ENCODE measurements at regions not wholly inside any gene's neighbourhood (a gene's known extent, or its start where the extent isn't known, plus 50 kb on each side); places are given as distances from the start of the nearest gene placed in this dataset.
"Not testable (repeated sequence)": the region's sequence is repeated elsewhere in the genome, so short reads cannot be mapped to it uniquely, and the experiment has no call there.

DNA sequence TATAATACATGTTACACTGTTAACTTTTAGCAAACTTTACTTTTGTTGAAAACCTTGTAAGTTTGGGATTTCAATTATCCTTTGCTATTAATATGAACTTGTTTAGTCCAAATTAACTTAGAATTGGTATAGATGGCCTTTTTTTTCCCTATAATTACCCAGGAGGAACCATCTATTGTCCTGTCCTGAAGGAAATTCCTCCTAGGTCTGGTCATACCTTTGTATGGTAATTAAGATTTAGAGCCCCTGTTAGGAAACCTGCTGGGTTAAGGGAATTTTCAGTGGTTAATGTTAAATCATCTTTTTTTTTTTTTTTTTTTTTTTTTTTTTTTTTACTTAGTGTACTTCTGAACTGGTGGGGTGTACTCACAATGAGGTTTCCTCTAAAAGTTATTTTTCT, 2159.8 kb downstream of the TP53TG3F start:
- TF ChIP-seq EZH2 (IDR thresholded peaks at IDR 0.05; ENCODE audit: borderline replicate concordance, insufficient read depth, low read depth, low read length, poor library complexity, severe bottlenecking): not testable (repeated sequence)
- TF ChIP-seq, protein P1, sequence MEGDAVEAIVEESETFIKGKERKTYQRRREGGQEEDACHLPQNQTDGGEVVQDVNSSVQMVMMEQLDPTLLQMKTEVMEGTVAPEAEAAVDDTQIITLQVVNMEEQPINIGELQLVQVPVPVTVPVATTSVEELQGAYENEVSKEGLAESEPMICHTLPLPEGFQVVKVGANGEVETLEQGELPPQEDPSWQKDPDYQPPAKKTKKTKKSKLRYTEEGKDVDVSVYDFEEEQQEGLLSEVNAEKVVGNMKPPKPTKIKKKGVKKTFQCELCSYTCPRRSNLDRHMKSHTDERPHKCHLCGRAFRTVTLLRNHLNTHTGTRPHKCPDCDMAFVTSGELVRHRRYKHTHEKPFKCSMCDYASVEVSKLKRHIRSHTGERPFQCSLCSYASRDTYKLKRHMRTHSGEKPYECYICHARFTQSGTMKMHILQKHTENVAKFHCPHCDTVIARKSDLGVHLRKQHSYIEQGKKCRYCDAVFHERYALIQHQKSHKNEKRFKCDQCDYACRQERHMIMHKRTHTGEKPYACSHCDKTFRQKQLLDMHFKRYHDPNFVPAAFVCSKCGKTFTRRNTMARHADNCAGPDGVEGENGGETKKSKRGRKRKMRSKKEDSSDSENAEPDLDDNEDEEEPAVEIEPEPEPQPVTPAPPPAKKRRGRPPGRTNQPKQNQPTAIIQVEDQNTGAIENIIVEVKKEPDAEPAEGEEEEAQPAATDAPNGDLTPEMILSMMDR (IDR thresholded peaks at IDR 0.05): not testable (repeated sequence)

Data from B cell (primary cell).